NCI-H748 (cell line): ENCODE measurements at regions not wholly inside any gene's neighbourhood (a gene's known extent, or its start where the extent isn't known, plus 50 kb on each side); places are given as distances from the start of the nearest gene placed in this dataset.

Source experiments
- DNase-seq: peaks from one replicate; lab custom pipeline; 2025; ENCODE audit not compliant: unreplicated experiment; lab: John Stamatoyannopoulos, UW

DNA sequence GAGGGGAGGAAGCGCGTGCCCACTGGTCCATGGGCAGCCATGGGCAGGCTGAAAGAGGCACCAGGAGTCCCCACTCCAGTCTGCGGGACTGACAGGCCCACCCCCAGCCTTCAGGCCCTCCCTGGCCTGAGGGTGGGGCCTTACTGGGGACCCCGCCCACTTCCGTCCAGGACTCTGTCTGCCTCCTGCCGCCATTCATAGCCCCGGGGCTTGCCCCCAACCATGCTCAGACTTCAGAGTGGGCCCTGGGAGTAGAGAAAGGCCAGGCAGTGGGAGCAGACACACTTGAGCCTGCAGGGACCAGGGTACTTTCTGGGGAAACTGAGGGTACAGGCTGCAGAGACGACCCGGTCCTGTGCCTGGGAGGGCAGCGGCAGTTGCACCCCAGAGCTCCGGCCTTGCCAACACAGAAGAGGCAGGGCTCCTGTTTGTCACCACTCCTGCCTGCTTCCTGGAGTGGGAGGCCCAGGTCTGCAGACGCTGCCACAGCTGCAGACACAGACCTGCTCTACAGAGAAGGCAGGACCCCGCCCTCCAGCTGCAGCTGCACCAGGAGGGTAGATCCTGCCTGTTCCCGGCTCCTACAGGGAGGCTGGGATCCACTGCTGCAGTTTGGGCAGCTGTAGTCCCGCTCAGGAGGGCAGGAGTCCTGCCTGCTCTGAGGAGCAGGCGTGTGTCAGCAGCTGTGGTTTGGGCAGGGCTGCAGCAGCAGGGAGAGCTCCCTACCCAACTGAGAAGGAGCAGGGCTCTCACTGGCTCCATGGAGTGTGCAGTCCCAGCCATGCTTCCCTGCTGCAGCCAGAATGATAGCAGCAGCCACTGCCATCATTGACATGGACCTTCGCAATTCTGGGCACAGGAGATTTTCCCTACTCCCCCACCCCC lies 387.9 kb upstream of the ANO3 start:
- no peak for DNase-seq

GRCh38 chr11:25949918-25950317 lies 382.0 kb upstream of the ANO3 start:
- no peak for DNase-seq

DNA sequence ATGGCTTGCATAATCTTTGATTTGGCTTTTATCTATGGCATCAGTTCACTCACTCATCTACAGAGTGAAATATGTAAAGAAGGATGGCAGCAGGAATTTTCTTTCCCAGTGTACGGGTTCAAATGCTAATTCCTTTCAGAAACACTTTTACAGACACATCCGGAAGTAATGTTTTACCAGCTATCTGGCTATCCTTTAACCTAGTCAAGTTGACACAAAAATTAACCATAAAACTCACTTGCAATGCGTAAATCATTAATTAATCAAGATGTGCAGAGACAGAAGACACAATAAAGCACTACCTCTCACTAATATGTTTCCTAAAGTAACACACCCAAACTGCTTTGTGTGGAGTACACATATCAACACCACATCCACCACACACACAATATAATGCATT lies 378.9 kb upstream of the ANO3 start:
- DNase-seq = no peak

DNA sequence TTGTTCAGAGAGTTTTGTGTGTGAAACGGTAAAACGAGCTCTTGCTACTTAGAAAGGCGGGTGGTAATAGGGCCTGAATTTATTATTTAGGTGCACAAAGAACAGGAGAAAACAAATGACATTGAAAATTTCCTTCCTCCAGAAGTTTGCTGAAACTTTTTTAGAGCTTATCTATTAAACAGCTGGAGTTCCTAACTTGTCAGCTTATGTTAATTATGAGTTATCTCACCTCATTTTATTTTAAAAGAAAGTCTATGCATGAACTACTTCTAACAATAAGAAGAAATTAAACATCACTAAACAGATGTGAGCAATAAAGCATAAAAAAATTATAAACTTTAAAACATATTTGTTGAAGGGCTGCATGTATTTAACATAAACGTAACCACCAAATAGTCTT lies 373.9 kb upstream of the ANO3 start:
- no peak for DNase-seq

DNA sequence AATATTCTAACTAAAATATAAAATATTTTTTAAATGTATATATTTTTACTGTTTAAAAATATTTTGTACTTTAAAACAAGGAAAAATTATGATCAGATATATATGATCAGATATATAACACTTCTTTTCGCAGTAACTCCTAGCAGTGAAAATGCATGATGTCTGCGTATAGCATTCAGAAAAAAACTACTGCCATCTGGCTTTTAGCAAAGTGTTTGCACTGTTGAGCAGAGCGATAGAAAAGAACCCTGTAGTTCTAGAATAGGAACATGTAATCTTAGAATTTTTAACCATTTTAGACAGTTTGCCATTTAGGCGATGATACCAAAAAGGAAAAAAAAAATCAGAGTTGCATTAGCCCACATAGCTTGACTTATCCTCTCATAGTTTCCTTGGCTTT lies 370.4 kb upstream of the ANO3 start:
- DNase-seq = peak; percentile 6

DNA sequence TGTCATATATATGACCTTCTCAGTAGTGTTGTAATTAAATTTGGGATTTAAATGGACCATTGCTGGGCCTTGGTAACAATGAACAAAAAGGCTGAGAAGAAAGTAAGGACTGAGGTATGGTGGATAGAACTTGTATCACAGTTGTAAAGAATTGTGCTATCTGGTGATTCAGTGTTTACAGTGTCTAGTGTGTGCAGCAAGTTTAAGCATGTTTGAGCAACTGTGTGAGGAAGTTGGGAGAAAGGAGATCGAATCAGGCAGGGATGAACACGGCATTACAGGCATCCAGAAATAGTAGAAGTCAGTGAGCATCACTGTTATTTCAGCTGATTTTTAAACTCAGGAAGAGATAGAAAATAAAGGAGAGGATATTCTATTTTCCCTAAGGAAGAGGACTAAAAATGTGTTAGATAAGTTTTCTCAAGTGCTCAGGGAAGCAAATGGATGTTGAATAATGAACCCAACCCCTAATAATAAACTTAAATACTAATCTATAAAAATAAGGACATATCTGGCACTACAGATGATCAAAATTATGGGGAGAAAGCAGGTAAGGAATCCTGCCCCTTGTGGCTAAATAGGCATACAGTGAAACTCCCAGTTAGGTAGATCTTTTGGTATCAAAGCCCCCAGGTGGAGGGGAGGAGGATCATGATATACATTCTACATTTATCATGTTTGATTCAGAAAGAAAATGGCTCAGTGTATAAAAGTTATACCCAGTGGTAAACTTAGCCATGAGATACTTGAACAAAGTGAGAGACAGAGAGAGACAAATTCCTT lies 361.0 kb upstream of the ANO3 start:
- no peak for DNase-seq

DNA sequence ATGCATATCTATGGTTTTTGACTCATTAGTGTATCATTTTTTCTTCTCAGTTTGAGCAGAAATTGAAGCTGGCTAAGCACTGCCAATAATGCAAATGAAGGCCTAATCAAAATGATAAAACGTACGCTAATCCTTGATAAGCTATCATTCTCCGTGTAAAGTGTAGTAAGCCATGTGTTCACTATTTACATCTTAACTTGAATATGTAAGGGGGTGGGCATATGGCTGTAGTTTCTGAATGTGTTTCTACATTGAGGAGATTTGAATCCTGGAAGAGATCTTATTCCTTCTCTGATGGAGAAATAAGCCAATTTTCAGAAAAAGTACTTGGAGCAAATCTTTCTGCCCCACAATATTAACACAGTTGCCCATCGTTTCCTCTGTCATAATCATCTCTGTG lies 351.8 kb upstream of the ANO3 start:
- no peak for DNase-seq

GRCh38 chr11:25981998-25982397 lies 349.9 kb upstream of the ANO3 start:
- DNase-seq = peak; percentile 31

DNA sequence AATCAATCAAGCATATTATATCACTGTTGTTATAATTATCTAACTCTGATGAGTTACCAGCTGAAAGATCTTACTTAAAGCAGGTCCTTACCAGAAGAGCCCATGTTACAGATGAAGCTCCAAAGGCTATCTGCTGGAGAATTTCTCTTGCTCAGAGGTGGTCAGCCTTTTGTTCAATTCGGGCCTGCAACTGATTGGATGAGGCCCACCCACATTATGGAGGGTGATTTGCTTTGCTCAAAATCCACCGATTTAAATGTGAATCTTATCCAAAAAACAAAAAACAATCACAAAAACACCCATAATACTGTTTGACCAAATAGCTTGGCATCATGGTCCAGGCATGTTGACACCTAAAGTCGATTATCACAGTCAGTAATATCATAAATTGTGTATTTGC lies 348.6 kb upstream of the ANO3 start:
- no peak for DNase-seq

GRCh38 chr11:25988178-25988577 lies 343.8 kb upstream of the ANO3 start:
- DNase-seq = no peak

DNA sequence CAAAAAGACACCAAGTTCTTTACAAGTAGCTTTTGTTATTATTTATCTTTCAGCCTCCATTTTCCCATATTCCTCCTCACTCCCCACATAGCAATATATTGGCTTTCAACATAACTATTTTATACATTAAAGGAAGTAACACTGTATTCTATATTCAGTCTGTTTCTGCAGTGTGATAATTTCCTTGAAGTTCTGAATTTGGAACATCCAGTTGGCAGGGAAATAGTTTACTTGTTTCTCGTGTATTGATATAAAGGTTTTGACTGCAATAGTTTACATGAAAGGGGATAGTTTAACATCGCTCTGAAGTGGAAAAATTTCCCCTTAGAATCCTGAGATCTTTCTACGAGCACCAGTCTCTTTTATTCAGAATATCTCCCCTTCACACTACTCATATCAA lies 341.5 kb upstream of the ANO3 start:
- no peak for DNase-seq

DNA sequence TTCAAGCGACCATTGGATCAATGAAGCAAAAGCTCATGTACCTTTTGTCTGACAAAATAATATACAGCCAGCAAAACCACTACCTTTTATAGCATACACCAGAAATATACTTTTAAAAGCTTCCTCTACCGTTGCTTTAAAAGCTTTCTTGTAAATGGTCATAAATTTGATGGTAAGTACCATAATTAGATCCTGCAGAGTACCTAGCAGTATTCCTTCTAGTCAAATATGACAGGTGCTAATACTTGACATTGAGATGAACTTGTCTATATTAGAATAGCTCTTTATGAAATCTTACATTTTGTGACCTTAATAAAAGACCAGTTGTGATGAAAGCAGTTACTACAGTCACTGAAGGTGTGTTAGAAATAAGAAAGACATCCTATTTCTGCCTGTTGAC lies 340.5 kb upstream of the ANO3 start:
- no peak for DNase-seq

DNA sequence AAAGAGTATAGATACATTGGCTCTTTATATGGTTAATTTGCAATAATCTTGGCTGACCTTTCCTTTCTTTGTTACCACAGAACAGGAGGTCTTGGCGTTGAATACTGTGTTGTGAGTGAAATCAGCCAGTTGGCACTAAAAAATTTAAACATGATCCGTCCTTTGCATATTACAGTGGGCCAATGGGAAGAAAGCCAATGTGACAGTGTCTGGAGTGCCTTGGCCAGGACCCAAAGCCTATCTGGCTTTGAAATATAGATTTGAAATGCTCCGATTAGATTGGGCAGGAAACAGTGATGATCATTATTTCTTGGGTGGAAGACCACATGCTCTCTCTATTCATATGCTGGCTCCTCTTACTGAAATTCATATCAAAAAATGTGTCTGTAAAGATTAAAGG lies 339.6 kb upstream of the ANO3 start:
- DNase-seq = no peak

DNA sequence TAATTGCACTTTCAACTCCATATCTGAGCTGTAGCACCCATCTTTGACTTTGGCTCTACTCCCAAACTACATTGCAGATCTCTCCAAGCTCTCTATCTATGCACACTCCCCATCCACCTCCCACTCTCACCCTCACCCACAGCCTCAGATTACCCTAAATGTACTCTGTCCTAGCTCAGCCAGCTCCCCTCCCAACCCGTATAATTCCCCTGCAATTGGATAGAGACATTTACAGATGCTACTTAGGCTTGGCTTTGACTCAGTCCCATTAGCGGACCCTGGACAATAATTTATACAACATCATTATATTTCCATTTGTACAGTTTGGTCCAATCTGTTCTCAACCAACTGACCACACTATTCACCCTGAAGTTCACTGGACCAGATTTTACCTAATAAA lies 338.9 kb upstream of the ANO3 start:
- no peak for DNase-seq

- no peak for DNase-seq
These were observed 320.5 kb upstream of the ANO3 start for GRCh38 chr11:26011474-26011873.

- no peak for DNase-seq
These were observed 317.3 kb upstream of the ANO3 start for GRCh38 chr11:26014456-26015115.

GRCh38 chr11:26017322-26017860 lies 314.5 kb upstream of the ANO3 start:
- DNase-seq = no peak

GRCh38 chr11:26017903-26018302 lies 314.0 kb upstream of the ANO3 start:
- DNase-seq = no peak

DNA sequence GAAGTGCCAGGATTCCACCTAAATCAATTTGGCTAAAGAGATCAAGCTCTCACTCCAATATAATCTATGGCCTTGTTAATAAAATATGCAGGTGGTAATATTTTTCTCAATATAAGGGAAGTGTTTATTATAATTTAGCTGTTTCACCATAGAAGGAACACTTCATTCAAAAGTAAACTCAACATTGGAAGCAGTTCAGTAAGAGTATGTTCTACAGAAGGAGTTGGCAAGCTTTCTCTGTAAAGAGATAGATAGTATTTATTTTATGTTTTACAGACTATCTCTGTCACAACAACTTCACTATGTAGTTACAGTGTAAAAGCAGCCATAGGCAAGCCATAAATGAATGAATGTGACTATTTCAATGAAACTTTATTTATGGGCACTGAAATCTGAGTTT lies 313.6 kb upstream of the ANO3 start:
- no peak for DNase-seq

DNA sequence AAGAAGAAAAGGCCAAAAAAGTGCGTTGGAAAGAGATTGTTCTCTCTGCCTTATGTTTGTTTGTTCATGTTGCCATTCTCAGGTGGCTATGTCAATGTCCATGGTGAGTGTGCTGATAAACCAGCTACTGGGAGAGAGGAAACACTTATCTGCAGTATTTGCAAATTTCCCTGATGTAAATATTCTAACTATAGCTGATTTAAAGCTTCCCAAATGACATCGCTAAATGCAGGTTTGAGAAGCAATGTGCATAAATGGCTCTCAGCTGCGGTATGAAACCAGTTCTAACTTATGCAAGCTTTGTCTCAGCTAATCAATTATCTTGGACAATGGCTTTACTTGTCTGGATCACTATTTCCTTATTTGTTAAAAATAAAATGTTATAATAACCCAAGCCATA lies 312.5 kb upstream of the ANO3 start:
- no peak for DNase-seq

- no peak for DNase-seq
These were observed 310.9 kb upstream of the ANO3 start for GRCh38 chr11:26021017-26021416.

GRCh38 chr11:26023057-26023456 lies 308.9 kb upstream of the ANO3 start:
- DNase-seq = no peak
